Activated T-cell treated with anti-CD3 and anti-CD28 coated beads, Interleukin-2, amount 50 U/mL, for 48 hours (primary cell): ENCODE measurements at regions not wholly inside any gene's neighbourhood (a gene's known extent, or its start where the extent isn't known, plus 50 kb on each side); places are given as distances from the start of the nearest gene placed in this dataset.
"Not testable (repeated sequence)": the region's sequence is repeated elsewhere in the genome, so short reads cannot be mapped to it uniquely, and the experiment has no call there.

ENCODE experiments used
- DNase-seq, 2 experiments: peaks; one replicate each; pipeline ENCODE4 v3.0.0-alpha.2; 2020

- no peak for DNase-seq
Measured at GRCh38 chr4:60723796-60724195, 476.3 kb upstream of the ADGRL3 start.

GRCh38 chr4:60724623-60725022 lies 475.5 kb upstream of the ADGRL3 start:
- no peak for DNase-seq

- no peak for DNase-seq
Measured at GRCh38 chr4:60726779-60727178, 473.3 kb upstream of the ADGRL3 start.

GRCh38 chr4:60729194-60729593 lies 470.9 kb upstream of the ADGRL3 start:
- no peak for DNase-seq

- DNase-seq, result not testable (repeated sequence)
Measured at GRCh38 chr4:60729764-60730163, 470.4 kb upstream of the ADGRL3 start.

GRCh38 chr4:60737858-60738257 lies 462.3 kb upstream of the ADGRL3 start:
- no peak for DNase-seq

- DNase-seq, result no peak
Measured at GRCh38 chr4:60743654-60744053, 456.5 kb upstream of the ADGRL3 start.

- DNase-seq, result no peak
Measured at GRCh38 chr4:60744767-60745166, 455.4 kb upstream of the ADGRL3 start.

GRCh38 chr4:60745800-60746571 lies 454.1 kb upstream of the ADGRL3 start:
- no peak for DNase-seq

- no peak for DNase-seq
Measured at GRCh38 chr4:60750962-60751361, 449.2 kb upstream of the ADGRL3 start.

- no peak for DNase-seq
Measured at GRCh38 chr4:60757986-60758680, 442.0 kb upstream of the ADGRL3 start.

GRCh38 chr4:60759518-60760245 lies 440.4 kb upstream of the ADGRL3 start:
- no peak for DNase-seq

GRCh38 chr4:60780874-60781273 lies 419.3 kb upstream of the ADGRL3 start:
- DNase-seq, result no peak

GRCh38 chr4:60790608-60791007 lies 409.5 kb upstream of the ADGRL3 start:
- DNase-seq, result no peak

- DNase-seq, result no peak
Measured at GRCh38 chr4:60794372-60794771, 405.8 kb upstream of the ADGRL3 start.

- DNase-seq, result no peak
Measured at GRCh38 chr4:60799214-60799613, 400.9 kb upstream of the ADGRL3 start.

- DNase-seq, result no peak
Measured at GRCh38 chr4:60800701-60801100, 399.4 kb upstream of the ADGRL3 start.

- no peak for DNase-seq
Measured at GRCh38 chr4:60805500-60806313, 394.4 kb upstream of the ADGRL3 start.

GRCh38 chr4:60808726-60809485 lies 391.2 kb upstream of the ADGRL3 start:
- DNase-seq, result no peak

GRCh38 chr4:60809486-60809800 lies 390.7 kb upstream of the ADGRL3 start:
- no peak for DNase-seq

- no peak for DNase-seq
Measured at GRCh38 chr4:60812811-60813210, 387.3 kb upstream of the ADGRL3 start.

- no peak for DNase-seq
Measured at GRCh38 chr4:60814549-60814948, 385.6 kb upstream of the ADGRL3 start.
